Upper lobe of left lung (tissue), 6 donors: ENCODE measurements at regions not wholly inside any gene's neighbourhood (a gene's known extent, or its start where the extent isn't known, plus 50 kb on each side); places are given as distances from the start of the nearest gene placed in this dataset.

Source experiments
- ATAC-seq, 2 donors: fragments of 200-7000 bp; cut with Tn5 transposase; one replicate each; pipeline ENCODE4 v1.9.1; 2022; ENCODE audit warnings: mild to moderate bottlenecking in 2 of 2, moderate library complexity in 2 of 2; ENCODE audit not compliant: low FRiP score in 2 of 2
- DNase-seq, 2 donors: peaks; one replicate each; pipeline ENCODE4 v3.0.0-alpha.2; 2019 to 2020
- H3K27ac ChIP-seq, 4 donors: fragments of 200-600 bp; sonication (generic); one replicate each; pipeline ENCODE4 v1.5.1; 2016 to 2019
- H3K27me3 ChIP-seq, 4 donors: fragments of 200-600 bp; sonication (generic); one replicate each; pipeline ENCODE4 v1.5.1; 2017 to 2019
- H3K36me3 ChIP-seq, 4 donors: fragments of 200-600 bp; sonication (generic); one replicate each; pipeline ENCODE4 v1.5.1; 2016 to 2019
- H3K4me1 ChIP-seq, 4 donors: fragments of 200-600 bp; sonication (generic); one replicate each; pipeline ENCODE4 v1.5.1; 2018 to 2019
- H3K4me3 ChIP-seq, 4 donors: fragments of 200-600 bp; sonication (generic); one replicate each; pipeline ENCODE4 v1.5.1; 2017 to 2019; ENCODE audit warnings: mild to moderate bottlenecking in 2 of 4, moderate library complexity in 1 of 4
- H3K9me3 ChIP-seq, 4 donors: fragments of 200-600 bp; sonication (generic); one replicate each; pipeline ENCODE4 v1.5.1; 2018 to 2019
- CTCF ChIP-seq, 6 experiments: fragments of 450-650 bp in 4 of 6; fragments of 200-600 bp in 2 of 6; sonication (generic) in 2 of 6; IDR thresholded peaks; one replicate each; pipeline ENCODE4 v1.5.1; 2016 to 2019; ENCODE audit warnings: antibody characterized with exemption in 6 of 6
- EP300 ChIP-seq, 4 donors: sonication (generic); formaldehyde crosslinking; IDR thresholded peaks; one replicate each; pipeline ENCODE4 v1.5.1; 2017; ENCODE audit warnings: antibody characterized with exemption in 4 of 4, control low read depth in 2 of 4
- POLR2A ChIP-seq, 4 donors: fragments of 450-650 bp; IDR thresholded peaks; one replicate each; pipeline ENCODE4 v1.5.1; 2016 to 2017; ENCODE audit warnings: antibody characterized with exemption in 4 of 4, mild to moderate bottlenecking in 2 of 4
- POLR2AphosphoS5 ChIP-seq, 2 donors: sonication (generic); formaldehyde crosslinking; IDR thresholded peaks; one replicate each; pipeline ENCODE4 v1.5.1; 2017; ENCODE audit warnings: antibody characterized with exemption in 2 of 2
- WGBS, 2 donors: methylation state at CpG; one replicate each; pipeline ENCODE4 v1.1.5; 2017 to 2018; 5-methylcytosine and 5-hydroxymethylcytosine counted together
- donor health status: DM: no; HTN: no; CAD: no; lungs with moderate emphysema.
- donor health status: DM: no; HTN: yes; CAD: no; lungs with severe emphysema.

GRCh38 chr13:78712831-78713230 lies 53.9 kb upstream of the OBI1 start:
- TF ChIP-seq POLR2AphosphoS5 (IDR thresholded peaks at IDR 0.05): no peak
- TF ChIP-seq POLR2A (IDR thresholded peaks at IDR 0.05): no peak
- TF ChIP-seq CTCF (IDR thresholded peaks at IDR 0.05): no peak
- no peak for TF ChIP-seq EP300 (IDR thresholded peaks at IDR 0.05)
- H3K4me1 ChIP-seq: no peaks in the 10 kb centered on the region
- no peaks in the 10 kb centered on the region for H3K27me3 ChIP-seq
- H3K9me3 ChIP-seq: no peaks in the 10 kb centered on the region
- no peaks in the 10 kb centered on the region for H3K36me3 ChIP-seq
- no peak overlapping the region for H3K27ac ChIP-seq
- DNase-seq (no peak), ATAC-seq (no peak)
- 70 to 75% methylated on average over 4 of the region's 4 CpGs for WGBS, 2 donors
- no peak overlapping the region for H3K4me3 ChIP-seq

GRCh38 chr13:78709028-78709427 lies 50.1 kb upstream of the OBI1 start:
- 91 to 96% methylated on average over 1 of the region's 1 CpG for WGBS, 2 donors
- no peak for TF ChIP-seq EP300 (IDR thresholded peaks at IDR 0.05)
- no peak for TF ChIP-seq POLR2AphosphoS5 (IDR thresholded peaks at IDR 0.05)
- TF ChIP-seq POLR2A (IDR thresholded peaks at IDR 0.05): no peak
- TF ChIP-seq CTCF (IDR thresholded peaks at IDR 0.05): no peak
- H3K4me3 ChIP-seq: no peak overlapping the region
- no peaks in the 10 kb centered on the region for H3K36me3 ChIP-seq
- no peak for ATAC-seq
- no peak for DNase-seq
- no peaks in the 10 kb centered on the region for H3K27me3 ChIP-seq
- H3K27ac ChIP-seq: no peak overlapping the region
- H3K9me3 ChIP-seq: no peaks in the 10 kb centered on the region
- no peaks in the 10 kb centered on the region for H3K4me1 ChIP-seq
